ENCODE measurements at regions not wholly inside any gene's neighbourhood (a gene's known extent, or its start where the extent isn't known, plus 50 kb on each side); places are given as distances from the start of the nearest gene placed in this dataset.
"Not testable (repeated sequence)": the region's sequence is repeated elsewhere in the genome, so short reads cannot be mapped to it uniquely, and the experiment has no call there.

DNA sequence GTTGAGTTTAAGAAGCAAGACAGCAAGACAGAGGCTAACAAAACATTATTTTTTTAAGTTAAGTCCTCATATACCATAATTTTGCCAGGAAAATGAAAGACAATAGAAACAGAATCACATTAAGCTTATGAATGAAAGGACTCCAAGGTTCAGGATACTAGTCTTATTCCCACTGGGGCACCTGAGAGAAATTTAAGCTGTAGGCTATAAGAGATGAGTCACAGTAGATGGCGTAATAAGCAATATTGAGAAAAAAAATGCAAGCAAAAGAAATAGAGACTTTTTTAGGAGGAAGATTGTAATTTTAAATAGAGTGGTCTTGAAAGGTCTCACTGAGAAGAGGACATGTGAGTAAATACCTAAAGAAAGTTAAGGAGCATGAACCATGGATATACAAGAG, 57.1 kb upstream of the KIF2B start:
- DNase-seq: no peak

DNA sequence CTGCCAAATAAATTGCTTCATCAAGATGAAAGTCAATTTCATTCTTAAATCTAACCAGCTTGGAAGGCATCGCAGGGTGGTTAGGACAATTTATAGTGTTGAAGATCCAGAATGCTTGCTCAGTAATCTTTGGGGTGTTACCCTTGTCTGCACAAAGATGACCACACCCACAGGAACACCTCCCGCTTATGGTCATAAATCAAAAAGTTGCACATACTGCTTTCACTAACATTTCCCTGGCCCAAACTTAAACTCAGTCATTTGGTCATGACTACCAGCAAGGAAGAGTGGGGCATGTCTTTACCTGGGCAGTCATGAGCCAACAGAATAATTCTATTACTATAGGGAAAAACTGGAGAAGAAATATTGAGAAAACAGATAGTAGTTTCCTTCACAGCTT, 57.6 kb upstream of the KIF2B start:
- no peak for DNase-seq

DNA sequence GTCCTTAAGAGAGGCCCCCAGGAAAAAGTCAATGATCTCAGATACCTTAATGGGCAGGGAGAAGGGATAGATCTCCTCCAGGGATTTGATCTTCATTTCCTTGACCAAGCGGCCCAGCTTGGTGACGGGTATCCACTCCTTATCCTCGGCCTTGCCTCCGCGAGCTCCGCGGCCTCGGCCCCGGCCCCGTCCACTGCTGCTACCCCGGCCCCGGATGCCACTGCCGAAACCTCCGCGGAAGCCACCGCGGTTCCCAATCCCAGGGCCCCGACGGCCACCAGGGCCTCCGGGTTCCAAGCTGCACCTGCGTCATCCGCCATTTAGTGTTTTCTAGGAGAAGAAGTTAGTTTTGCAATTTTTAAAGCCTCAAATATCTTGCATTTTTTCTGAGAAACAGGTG, 65.2 kb upstream of the KIF2B start:
- no peak for DNase-seq

DNA sequence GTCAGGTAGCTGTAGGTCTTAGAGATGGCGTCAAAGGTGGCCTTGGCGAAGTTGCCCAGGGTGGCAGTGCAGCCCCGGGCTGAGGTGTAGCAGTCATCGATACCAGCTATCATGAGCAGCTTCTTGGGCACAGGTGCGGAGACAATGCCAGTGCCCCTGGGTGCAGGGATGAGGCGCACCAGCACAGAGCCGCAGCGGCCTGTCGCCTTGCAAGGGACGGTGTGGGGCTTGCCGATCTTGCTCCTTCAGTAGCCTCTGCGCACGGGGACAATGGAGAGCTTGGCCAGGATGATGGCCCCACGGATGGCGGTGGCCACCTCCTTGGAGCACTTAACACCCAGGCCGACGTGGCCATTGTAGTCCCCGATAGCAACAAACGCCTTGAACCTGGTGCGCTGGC, 65.6 kb upstream of the KIF2B start:
- not testable (repeated sequence) for DNase-seq

DNA sequence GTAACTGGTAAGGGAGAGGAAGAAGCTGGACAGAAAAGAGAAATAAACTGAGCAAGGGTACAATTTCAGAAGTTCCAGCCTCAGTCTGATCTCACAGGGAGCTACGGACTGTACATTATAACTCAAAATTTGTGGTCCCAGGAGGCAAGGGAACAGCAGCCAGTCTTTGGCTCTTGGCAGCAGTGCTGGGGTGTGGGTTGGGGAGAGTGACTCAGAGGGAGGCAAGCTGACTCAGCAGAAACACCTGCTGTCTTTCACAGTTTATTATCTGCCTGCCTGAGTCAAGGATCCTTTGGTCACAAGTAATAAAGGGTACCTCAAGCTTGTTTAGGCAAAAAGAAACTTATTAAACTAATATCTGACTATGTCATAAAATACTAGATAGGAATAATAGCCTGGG, 73.5 kb upstream of the KIF2B start:
- no peak for DNase-seq

DNA sequence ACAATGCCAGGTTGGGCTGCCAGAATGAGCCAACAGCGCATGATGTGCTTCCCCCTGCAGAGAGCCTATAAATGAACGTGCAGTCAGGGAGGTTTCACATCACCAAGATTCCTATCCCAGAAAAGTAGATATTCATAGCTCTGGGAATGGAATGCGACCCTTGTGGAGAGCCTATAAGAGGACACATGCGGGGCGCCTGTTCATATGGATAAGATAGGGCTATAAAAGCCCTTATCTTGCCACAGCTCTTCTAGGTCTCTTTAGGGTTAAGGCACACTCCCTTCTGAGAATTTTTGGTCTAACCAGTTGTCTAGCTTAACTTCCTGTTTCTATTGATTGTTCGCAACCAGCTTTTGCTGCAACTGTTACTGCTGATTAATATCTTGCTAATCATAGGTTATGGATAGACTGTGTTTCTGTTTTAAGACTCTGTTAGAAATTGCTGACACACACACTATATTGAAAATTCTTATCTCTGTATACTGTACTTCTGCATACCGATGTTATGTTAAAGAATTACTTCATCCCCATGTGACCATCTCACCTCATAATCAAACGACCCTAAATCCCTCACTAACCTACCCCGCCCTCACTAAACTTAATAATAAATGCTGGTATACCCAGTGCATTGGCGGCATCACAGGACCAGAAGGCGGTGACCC, 74.4 kb upstream of the KIF2B start:
- not testable (repeated sequence) for DNase-seq

DNA sequence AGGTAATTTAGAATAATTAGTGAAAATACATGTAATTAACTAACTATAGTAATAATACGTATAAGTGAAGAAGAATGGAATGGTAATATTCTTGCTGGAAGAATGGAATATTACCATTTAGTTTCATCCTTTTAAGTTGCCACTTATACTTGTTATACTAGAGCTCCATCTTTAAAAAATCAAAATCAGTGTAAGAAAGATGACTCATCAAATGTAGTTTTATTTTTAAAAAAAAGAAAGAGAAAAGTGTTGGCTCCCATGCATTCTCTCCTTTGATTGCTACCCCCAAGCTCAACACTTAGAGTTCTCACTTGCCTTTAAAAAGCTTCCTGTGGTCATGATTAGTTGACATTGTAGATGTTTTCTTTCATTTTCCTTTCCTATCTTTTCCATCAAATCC, 82.4 kb upstream of the KIF2B start:
- DNase-seq: no peak

DNA sequence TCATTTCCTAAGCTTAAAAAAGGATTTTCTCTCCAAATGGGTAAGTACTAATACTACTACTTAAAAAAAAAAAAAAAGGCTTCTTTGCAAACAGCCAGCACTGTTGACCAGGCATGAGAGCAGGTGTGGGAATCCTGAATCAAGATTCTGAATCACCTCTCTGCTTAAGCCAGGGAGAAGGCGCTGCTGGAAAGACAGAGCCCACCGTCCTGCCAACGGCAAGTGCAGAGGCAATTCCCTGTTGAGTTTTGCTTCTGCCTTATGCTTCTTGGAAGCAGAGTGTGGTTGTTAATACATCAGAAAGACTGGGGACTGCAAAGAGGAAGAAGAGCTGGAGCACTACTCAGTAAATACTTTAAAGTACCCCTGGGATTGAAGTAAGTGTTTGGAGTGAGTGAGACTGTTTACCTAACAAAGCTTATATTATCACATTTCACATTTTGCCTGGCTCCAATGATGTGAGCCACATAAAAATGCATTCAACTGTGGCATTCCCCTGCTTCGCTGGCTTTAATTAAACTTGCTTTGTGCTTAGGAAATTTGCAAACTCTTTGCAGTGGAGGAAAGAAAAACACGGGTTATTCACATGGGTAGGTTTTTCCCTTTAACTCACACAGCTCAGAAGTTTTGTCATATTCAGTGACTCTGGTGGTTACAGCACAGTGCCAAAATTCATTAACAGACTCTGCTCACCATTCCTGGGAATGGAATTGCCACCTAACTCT, 86.0 kb upstream of the KIF2B start:
- DNase-seq: no peak

DNA sequence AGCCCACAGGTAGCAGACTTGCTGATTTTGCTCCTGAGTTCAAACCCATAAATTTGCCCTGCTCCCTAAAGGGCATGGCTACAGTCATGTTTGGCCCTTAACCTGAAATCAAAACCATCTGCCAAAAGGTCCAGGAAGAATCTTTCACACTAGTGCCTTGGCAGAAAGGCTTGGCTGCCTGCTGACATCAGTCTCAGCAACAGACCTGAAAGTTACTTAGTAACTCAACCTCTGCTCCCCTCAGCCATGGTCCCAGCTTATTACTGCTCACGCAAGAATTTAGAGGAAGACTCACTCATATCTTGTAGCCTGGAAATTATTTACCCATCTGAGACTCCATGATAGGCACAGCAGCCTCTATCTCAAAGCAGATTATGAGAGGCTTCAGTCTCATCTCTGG, 98.0 kb upstream of the KIF2B start:
- no peak for DNase-seq

DNA sequence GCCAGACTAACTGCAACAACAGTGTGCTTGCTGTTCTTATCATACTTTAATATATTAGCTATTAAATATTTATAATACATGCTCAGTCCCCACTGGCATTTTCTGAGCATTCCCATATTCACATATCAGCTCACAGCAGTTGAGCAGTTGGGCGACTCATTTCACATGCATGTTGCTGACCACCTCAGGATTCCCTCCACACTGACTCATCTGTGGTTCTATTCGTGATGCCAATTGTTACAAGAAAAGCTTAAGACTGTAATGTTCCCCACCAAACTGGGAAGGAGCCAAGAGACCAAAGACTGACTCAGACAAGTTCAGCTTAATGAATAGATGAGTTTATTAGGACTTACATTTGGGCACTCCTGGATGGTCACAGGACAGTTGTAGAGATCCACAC, 100.3 kb upstream of the KIF2B start:
- DNase-seq: no peak

DNA sequence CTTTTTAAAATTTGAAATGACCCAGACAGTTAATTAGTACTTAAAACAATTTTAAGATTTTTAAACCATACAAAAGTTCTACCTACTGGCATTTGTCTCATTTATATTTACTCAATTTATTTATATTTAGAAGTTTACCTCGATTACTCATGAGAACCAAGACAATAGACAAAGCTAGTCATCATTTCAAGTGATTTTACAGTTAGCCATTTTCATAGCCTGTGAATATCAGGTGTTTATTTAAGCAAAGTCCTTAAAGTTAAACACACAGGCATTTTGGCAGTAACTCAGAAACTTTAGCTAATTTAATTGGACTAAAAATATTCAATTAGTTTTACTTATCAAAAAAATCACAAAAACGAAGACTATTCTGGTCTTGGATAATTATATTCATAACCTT, 101.6 kb upstream of the KIF2B start:
- no peak for DNase-seq

DNA sequence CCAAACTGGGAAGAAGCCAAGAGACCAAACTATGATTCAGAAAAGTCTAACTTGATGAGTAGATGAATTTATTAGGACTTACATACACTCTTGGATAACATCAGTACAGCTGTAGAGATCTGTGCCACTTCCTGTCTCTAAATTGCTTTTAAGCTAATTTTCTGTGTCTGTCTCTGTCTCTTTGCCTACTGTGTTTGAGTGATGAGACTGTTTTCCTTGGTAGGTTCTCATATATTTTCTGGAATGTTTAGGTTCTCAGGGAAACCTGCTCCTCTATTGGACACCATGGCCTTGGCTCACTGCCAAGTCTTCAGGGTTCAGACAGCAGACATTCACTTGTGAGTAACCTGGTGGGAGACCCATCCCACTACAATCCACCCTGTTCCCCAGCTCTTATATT, 103.5 kb upstream of the KIF2B start:
- no peak for DNase-seq

DNA sequence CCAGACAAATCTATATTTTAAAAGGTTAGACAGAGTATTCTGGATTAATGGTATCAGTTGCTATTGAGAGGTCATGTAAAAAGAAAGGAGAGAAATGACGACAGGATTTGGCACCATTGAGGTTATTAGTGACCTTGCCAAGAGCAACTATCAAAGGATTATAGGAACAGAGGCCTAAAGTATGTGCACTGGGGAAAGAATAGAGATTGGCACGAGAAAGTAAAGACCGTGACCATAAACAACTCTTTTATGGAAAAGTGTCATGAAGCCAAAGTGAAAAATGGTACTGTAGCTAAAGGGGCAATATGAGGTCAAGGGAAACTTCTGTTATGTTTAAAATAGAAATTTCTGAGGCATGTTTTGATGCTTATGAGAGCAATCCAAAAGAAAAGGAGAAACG, 115.2 kb upstream of the KIF2B start:
- no peak for DNase-seq

DNA sequence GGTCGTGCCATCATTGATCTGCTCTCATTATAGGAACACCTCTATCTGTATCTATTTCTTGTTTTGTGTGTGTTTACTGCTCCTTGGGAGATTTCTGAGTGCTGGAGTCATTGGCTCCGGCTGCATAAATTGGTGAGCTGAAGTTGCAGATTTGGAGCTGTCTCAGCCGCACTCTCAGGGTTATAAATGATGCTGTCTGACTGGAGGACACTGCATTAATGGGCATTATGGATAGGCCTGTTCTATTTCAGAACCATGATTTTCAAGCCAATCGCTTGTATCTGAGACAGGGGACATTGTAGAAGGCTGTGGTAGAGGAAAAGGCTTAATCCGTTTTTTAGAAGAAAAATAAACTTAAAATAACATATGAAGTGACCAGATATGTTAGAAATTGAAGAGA, 126.4 kb upstream of the KIF2B start:
- DNase-seq: no peak

DNA sequence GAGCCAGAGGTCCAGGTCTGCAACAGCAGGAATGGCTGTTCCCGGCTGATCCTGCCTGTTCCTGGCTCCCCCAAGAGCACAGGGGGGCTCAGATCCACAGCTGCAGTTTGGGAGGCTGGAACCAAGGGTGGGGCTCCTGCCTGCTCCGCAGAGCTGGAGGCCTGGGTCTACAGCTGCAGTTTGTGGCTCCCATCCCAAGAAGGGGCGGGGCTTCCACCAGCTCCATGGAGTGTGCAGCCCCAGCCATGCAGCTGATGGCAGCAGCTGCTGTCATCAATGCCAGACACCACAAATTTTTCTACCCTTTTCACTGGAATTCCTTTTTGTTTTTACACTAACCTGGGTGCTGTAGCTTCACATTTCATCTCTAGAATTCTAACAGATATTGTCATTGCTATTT, 135.4 kb upstream of the KIF2B start:
- DNase-seq: no peak

DNA sequence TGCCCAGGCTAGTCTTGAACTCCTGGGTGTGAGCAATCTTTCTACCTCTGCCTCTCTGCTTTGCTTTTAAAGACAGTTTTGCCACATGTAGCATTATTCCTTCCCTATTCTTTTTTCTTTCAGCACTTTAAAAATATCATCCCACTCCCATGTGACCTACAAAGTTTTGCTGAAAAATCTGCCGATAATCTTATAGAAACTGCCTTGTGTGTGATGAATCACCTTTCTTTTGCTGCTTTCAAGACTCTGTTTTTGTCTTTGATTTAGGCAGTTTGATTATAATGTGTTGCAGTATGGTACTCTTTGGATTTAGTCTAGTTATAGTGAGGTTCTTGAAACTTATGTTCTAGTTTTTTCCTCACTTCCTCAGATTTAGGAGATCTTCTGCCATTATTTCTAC, 142.0 kb upstream of the KIF2B start:
- no peak for DNase-seq

DNA sequence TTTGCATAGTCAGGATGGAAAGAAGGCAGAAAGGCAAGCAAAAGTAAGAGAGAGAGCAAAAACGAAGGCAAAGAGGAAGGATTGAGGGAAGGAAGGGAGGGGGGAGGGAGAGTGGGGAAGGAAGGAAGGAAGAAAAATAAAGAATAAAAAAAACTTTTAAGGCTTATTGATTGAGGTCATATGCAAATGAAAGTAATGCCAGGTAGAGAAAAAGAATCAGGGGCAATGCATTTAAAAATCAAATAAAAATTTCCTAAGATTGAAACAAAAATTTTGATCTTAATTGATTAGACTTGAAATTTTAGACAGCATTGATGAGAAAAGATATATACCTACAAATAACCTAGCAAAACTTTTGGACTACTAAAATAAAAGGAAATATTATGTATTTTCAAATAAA, 153.9 kb upstream of the KIF2B start:
- no peak for DNase-seq

DNA sequence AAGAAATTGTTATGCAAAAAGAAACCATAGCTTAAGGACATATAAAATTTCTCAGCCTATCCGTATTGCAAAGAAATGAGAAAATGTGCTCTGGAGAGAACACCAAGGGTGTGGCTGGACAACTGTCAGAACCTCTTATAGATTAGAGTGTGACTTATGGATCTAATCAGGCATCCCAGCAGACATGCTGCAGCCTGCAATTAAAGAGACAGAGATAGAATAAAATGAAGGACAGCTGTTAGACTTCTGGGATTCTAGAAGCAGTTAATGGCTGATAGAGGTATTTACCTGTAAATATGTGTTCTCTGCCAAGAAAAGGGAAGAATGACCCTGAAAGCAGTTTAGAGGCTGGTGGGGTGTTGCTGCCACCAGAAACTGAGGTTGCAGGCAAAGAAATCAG, 160.1 kb upstream of the KIF2B start:
- no peak for DNase-seq

DNA sequence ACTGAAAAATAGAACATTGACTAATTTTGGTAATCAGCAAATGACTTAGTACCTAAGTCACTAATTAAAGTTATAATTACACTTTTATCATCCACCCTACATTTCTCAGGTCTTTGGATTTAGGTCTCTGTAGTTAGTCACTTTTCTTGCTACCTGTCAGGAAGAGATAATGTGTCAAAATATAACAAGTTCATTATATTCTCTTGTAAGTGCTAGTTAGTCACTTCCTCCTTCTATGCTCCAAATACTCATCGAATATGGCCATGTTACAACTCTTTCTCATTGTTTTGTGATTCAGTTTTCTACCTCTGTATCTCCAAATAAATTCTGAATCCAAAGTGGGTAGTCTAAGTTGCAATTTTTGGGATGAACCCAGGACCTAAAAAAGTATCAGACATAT, 163.5 kb upstream of the KIF2B start:
- DNase-seq: no peak

DNA sequence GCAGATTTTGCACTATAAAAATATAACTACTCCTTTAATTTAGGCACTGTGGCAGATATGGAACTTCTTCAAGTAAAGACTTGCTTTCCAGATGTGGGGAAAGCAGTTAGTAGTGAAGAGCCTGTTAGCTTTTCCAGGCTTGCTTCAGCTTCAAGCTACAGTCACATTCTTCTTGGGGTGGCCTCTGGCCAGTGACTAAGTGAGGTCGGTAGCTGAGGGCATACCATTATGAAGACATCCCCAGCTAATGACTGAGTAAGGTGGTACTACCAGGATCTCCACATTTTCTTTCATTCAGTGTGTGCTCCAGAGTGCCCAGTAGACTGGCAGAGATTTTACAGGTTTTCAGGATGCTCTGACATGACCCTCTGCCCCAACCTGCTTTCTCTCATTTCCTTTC, 167.1 kb upstream of the KIF2B start:
- no peak for DNase-seq

DNA sequence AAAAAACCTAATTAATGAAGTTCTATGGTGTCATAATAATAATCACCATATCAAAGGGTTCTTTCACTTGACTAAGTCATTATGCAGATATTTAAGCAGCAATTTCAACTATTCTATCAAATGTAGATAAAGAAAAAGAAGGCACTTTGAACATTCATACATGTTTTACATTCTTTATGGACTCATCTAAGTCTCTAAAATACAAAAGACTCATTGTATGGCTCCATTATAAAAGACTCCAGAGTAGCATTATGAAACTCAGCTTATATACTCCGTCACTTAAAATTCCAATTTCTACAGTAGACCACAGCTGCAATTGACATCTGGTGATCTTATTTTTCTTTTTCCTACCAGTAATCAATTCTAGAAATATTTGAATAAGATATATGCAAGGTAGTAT, 173.5 kb upstream of the KIF2B start:
- DNase-seq: no peak

DNA sequence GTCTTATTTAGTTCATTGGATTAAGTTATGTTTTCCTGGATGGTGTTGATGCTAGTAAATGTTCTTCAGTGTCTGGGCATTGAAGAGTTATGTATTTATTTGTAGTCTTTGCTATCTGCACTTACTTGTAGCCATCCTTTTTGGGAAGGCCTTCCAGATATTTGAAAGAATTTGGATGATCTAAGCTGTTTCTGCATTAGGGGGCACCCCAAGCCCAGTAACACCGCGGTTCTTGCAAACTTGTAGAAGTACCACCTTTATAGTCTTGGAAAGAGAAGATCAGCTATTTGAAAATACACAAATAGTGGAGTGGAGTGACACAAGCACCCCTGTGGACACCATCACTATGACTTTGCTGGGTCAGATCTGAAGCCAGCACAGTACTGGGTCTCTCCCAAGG, 175.9 kb upstream of the KIF2B start:
- DNase-seq: no peak

DNA sequence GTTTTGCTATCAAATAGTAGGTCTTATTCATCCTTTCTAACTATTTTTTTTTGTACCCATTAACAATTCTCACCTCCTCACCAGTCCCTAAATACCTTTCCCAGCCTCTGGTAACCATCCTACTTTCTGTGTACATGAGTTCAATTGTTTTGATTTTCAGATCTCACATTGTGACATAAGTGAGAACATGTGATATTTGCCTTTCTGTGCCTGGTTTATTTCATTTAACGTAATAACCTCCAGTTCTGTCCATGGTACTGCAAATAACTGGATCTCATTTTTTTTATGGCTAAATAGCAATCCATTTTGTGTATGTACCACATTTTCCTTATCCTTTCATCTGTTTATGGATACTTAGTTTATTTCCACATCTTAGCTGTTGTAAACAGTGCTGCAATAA, 181.9 kb upstream of the KIF2B start:
- DNase-seq: no peak

DNA sequence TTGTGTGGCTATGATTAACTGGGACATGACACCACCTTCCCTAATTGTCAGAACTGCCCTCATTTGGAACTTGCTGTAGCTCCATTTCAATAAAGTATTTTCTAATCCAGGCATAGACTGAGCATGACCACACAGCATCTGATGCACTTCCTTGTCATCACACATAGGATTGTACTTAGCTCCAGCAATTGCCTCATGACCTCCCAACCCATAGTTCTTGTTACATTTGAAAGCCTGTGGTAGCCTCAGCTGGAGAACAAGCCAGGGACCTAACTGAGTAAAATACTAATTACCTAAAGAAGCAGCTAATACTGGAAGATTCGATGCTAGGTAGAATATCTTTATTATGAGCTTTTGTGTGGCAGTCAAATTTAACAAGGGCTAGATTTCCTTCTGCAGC, 187.3 kb upstream of the KIF2B start:
- no peak for DNase-seq

DNA sequence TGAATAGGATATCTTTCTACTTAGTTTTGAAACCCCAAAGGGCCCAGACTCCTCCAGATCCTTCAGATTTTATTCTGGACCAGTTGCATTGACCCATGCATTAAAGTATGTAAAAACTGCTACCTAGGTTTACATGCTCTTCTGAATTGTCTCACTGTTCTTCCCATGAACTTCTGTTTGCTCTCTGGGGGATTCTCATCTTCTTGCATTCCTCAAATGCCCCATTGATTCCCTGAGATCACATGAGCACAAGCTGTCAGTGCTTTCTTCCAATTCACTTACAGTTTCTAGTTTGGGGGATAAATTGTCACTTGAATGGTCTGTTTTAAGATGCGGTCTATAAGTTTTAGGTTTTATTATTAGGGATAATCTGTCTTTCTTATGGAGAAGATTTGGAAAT, 188.9 kb upstream of the KIF2B start:
- DNase-seq: no peak

Measured in stimulated activated CD8-positive, alpha-beta memory T cell treated with anti-CD3 and anti-CD28 coated beads, Interleukin-4, amount 100 ng/mL, for 48 hours (primary cell).